ENCODE measurements at regions not wholly inside any gene's neighbourhood (a gene's known extent, or its start where the extent isn't known, plus 50 kb on each side); places are given as distances from the start of the nearest gene placed in this dataset.

DNA sequence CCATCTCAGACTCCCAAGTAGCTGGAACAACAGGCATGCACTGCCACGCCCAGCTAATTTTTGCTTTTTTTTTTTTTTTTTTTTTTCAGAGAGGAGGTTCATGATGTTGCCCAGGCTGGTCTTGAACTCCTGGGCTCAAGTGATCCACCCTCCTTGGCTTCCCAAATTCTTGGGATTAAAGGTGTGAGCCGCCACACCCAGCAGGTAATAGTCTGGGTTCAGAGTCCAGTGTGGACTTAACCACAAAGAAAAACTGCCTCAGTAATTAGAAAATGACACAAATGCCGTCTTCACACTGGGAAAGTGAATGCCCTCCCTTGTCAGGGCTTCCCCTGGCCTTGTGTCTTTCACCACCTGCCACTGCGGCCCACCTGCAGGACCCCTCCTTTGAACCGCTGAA is 101.1 kb downstream of the RAB11FIP2 start:
- H3K27ac ChIP-seq: no peak overlapping the region
- no peak overlapping the region for H3K4me3 ChIP-seq (ENCODE audit: low read depth, low read length)
- H3K4me2 ChIP-seq (ENCODE audit: low read length): no peak overlapping the region
- no peaks in the 10 kb centered on the region for H3K27me3 ChIP-seq (ENCODE audit: control insufficient read depth, insufficient read depth, low read length)
- H3K36me3 ChIP-seq (ENCODE audit: control insufficient read depth, insufficient read depth, low read length): no peaks in the 10 kb centered on the region
- no peaks in the 10 kb centered on the region for H3K79me2 ChIP-seq
- H3K4me1 ChIP-seq: no peaks in the 10 kb centered on the region
- H3K9me3 ChIP-seq (ENCODE audit: control insufficient read depth, low read length): no peaks in the 10 kb centered on the region
- TF ChIP-seq, protein P1, sequence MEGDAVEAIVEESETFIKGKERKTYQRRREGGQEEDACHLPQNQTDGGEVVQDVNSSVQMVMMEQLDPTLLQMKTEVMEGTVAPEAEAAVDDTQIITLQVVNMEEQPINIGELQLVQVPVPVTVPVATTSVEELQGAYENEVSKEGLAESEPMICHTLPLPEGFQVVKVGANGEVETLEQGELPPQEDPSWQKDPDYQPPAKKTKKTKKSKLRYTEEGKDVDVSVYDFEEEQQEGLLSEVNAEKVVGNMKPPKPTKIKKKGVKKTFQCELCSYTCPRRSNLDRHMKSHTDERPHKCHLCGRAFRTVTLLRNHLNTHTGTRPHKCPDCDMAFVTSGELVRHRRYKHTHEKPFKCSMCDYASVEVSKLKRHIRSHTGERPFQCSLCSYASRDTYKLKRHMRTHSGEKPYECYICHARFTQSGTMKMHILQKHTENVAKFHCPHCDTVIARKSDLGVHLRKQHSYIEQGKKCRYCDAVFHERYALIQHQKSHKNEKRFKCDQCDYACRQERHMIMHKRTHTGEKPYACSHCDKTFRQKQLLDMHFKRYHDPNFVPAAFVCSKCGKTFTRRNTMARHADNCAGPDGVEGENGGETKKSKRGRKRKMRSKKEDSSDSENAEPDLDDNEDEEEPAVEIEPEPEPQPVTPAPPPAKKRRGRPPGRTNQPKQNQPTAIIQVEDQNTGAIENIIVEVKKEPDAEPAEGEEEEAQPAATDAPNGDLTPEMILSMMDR (IDR thresholded peaks at IDR 0.05): no peak
- no peak overlapping the region for H3K9ac ChIP-seq
- H2AFZ ChIP-seq: no peak overlapping the region

DNA sequence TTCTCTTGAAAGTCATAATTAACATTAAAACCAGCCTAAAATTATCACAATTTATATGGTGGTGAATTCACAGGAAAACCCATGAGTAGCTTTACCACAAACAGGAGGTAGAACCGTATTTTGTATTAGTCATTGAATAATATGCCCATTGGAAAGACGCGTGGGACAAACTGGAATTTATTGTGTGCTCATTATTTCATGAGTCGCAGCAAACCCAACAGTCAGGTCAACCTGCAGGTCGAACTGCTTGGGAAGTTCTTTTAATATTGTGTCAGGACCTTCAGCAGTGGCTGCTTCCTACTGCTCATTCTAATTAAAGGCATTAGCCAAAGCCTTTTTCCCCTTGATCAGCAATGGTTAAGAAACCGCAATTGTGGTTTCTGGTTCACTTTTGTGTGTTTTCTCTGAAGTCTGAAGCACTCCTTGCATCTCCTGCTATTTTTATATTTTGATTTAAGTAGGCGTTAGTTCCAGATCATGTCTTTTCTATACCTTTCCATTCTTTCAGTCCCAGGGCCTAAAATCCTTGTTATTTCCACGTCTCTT is 100.1 kb downstream of the RAB11FIP2 start:
- H2AFZ ChIP-seq: no peak overlapping the region
- H3K9me3 ChIP-seq (ENCODE audit: control insufficient read depth, low read length): no peaks in the 10 kb centered on the region
- no peaks in the 10 kb centered on the region for H3K36me3 ChIP-seq (ENCODE audit: control insufficient read depth, insufficient read depth, low read length)
- H3K9ac ChIP-seq: no peak overlapping the region
- no peaks in the 10 kb centered on the region for H3K27me3 ChIP-seq (ENCODE audit: control insufficient read depth, insufficient read depth, low read length)
- H3K79me2 ChIP-seq: no peaks in the 10 kb centered on the region
- TF ChIP-seq, protein P1 (IDR thresholded peaks at IDR 0.05): no peak
- H3K27ac ChIP-seq: no peak overlapping the region
- H3K4me3 ChIP-seq (ENCODE audit: low read depth, low read length): no peak overlapping the region
- H3K4me2 ChIP-seq (ENCODE audit: low read length): no peak overlapping the region
- no peaks in the 10 kb centered on the region for H3K4me1 ChIP-seq

DNA sequence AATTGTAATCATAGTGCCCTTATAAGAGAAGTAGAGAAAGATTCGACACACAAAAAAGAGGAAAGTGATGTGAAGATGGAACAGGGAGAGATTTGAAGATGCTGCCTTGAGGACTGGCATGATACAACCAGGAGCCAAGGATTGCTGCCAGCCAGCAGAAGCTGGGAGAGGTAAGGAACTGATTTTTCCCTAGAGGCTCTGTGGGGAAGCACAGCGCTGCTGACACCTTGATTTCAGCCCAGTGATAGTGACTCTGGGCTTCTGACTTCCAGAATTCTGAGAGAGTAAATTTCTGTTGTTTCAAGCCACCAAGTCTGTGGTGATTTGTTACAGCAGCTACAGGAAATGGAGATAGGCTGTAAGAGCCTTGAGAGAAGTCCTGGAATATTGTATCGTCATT is 98.2 kb downstream of the RAB11FIP2 start:
- H3K4me3 ChIP-seq (ENCODE audit: low read depth, low read length): no peak overlapping the region

DNA sequence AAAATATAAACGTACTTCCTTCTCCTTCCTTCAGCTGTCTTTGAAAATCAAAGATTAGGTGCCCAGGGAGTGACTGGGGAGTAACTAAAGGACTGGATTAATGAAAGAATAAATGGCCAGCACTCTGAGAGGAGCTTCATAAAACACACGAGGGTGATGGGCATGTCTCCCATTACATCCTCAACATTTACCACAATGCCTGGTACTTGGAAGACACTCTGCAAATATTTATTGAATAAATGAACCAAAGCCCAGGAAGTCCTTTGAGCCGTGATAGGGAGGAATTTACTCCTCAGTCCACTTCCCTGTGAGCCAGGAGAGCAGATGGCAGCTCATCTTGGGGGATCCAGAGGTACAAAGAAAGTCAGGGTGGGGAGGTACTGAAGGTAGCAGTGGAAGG is 96.3 kb downstream of the RAB11FIP2 start:
- Histone ChIP-seq H2AFZ (no peak overlapping the region), H3K4me3 (ENCODE audit: low read depth, low read length) (no peak overlapping the region), H3K27me3 (ENCODE audit: control insufficient read depth, insufficient read depth, low read length) (no peaks in the 10 kb centered on the region), H3K79me2 (no peaks in the 10 kb centered on the region), H3K9ac (no peak overlapping the region), H3K27ac (no peak overlapping the region), H3K4me1 (no peaks in the 10 kb centered on the region), H3K36me3 (ENCODE audit: control insufficient read depth, insufficient read depth, low read length) (no peaks in the 10 kb centered on the region), H3K4me2 (ENCODE audit: low read length) (no peak overlapping the region), H3K9me3 (ENCODE audit: control insufficient read depth, low read length) (no peaks in the 10 kb centered on the region)
- TF ChIP-seq, protein P1 (IDR thresholded peaks at IDR 0.05): no peak

More for the DNA sequence above, 98.2 kb downstream of the RAB11FIP2 start:
- no peak overlapping the region for H2AFZ ChIP-seq
- no peak overlapping the region for H3K4me2 ChIP-seq (ENCODE audit: low read length)
- H3K27me3 ChIP-seq (ENCODE audit: control insufficient read depth, insufficient read depth, low read length): no peaks in the 10 kb centered on the region
- H3K27ac ChIP-seq: no peak overlapping the region
- no peaks in the 10 kb centered on the region for H3K79me2 ChIP-seq
- H3K9me3 ChIP-seq (ENCODE audit: control insufficient read depth, low read length): no peaks in the 10 kb centered on the region
- no peaks in the 10 kb centered on the region for H3K4me1 ChIP-seq
- TF ChIP-seq, protein P1 (IDR thresholded peaks at IDR 0.05): no peak
- H3K9ac ChIP-seq: no peak overlapping the region
- H3K36me3 ChIP-seq (ENCODE audit: control insufficient read depth, insufficient read depth, low read length): no peaks in the 10 kb centered on the region

All from parathyroid adenoma (tissue), 2 donors.